ENCODE measurements at regions not wholly inside any gene's neighbourhood (a gene's known extent, or its start where the extent isn't known, plus 50 kb on each side); places are given as distances from the start of the nearest gene placed in this dataset.

DNA sequence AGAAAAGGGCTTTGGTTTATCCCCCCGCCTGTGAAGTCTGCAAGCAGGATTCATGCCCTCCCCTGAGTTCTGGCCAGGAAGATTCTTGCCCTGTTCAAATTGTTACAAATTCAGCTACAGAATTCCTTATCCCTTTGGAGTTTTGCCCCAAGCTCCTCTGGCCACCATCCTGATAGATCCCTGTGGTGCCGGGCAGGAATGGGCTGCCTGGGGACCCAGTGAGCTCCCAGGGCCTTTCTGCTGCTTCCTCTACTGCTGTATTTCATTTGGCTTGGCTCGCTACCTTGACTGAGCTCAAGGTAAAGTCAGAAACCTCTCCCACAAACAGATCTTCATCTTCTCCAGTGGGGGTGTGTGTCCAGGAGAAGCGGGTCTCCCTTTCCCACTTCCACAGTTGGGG is 194.6 kb upstream of the NBEA start:
- no peaks in the 10 kb centered on the region for H4K20me1 ChIP-seq (ENCODE audit: control insufficient read depth, insufficient read depth, low read length, poor library complexity, severe bottlenecking)
- ATAC-seq (ENCODE audit: low read depth), result no peak
- Mint-ChIP-seq H3K27ac (no peak overlapping the region), H3K27me3 (peaks cover 12% of the 10 kb centered on the region), H3K9me3 (ENCODE audit: insufficient read depth) (no peaks in the 10 kb centered on the region), H3K4me3 (no peak overlapping the region), H3K4me1 (no peaks in the 10 kb centered on the region)
- H3K4me2 ChIP-seq (replicated peaks; ENCODE audit: low read depth, low read length, poor library complexity, severe bottlenecking), result no peak overlapping the region
- peaks cover 0 to 5% (median 0%) of the 10 kb centered on the region in 3 donors for H3K9me3 ChIP-seq (ENCODE audit: control extremely low read depth in 1 of 3, control insufficient read depth in 2 of 3, insufficient read depth in 1 of 3, low read length in 2 of 3)
- TF ChIP-seq EZH2 (IDR thresholded peaks at IDR 0.05; ENCODE audit: borderline replicate concordance, insufficient read depth, low read depth, low read length, poor library complexity, severe bottlenecking), result no peak
- TF ChIP-seq, protein P1, sequence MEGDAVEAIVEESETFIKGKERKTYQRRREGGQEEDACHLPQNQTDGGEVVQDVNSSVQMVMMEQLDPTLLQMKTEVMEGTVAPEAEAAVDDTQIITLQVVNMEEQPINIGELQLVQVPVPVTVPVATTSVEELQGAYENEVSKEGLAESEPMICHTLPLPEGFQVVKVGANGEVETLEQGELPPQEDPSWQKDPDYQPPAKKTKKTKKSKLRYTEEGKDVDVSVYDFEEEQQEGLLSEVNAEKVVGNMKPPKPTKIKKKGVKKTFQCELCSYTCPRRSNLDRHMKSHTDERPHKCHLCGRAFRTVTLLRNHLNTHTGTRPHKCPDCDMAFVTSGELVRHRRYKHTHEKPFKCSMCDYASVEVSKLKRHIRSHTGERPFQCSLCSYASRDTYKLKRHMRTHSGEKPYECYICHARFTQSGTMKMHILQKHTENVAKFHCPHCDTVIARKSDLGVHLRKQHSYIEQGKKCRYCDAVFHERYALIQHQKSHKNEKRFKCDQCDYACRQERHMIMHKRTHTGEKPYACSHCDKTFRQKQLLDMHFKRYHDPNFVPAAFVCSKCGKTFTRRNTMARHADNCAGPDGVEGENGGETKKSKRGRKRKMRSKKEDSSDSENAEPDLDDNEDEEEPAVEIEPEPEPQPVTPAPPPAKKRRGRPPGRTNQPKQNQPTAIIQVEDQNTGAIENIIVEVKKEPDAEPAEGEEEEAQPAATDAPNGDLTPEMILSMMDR (IDR thresholded peaks at IDR 0.05), result no peak
- H3K4me1 ChIP-seq (ENCODE audit: control insufficient read depth in 2 of 2, insufficient read depth in 2 of 2, low read length in 2 of 2), result no peaks in the 10 kb centered on the region
- H2AFZ ChIP-seq (ENCODE audit: insufficient read depth, low read depth, low read length, poor library complexity, severe bottlenecking), result no peak overlapping the region
- no peaks in the 10 kb centered on the region for H3K36me3 ChIP-seq (replicated peaks in 1 of 2; ENCODE audit: control extremely low read depth in 1 of 2, control insufficient read depth in 1 of 2, extremely low read depth in 1 of 2, insufficient read depth in 2 of 2, low read length in 1 of 2)
- H3K4me3 ChIP-seq (ENCODE audit: control extremely low read depth in 1 of 5, extremely low read depth in 1 of 5, insufficient read depth in 1 of 5, low read depth in 2 of 5, low read length in 4 of 5), result no peak overlapping the region
- H3K79me2 ChIP-seq (ENCODE audit: control insufficient read depth, insufficient read depth, low read length), result no peaks in the 10 kb centered on the region
- H3K9ac ChIP-seq (ENCODE audit: low read length), result no peak overlapping the region
- intact Hi-C loops (cut with micrococcal nuclease), result no loop called here
- WGBS (ENCODE audit: insufficient coverage), result 97% methylated on average over 2 of the region's 4 CpGs
- CTCF ChIA-PET, result no interaction called here
- no peak overlapping the region for H3K27ac ChIP-seq (ENCODE audit: low read length in 2 of 2)
- H3K27me3 ChIP-seq (replicated peaks in 1 of 4; ENCODE audit: control extremely low read depth in 1 of 4, control insufficient read depth in 3 of 4, insufficient read depth in 4 of 4, low read length in 3 of 4), result peaks cover 0 to 4% (median 0%) of the 10 kb centered on the region in 4 experiments
- no peak for DNase-seq
- POLR2A ChIA-PET, result no interaction called here

DNA sequence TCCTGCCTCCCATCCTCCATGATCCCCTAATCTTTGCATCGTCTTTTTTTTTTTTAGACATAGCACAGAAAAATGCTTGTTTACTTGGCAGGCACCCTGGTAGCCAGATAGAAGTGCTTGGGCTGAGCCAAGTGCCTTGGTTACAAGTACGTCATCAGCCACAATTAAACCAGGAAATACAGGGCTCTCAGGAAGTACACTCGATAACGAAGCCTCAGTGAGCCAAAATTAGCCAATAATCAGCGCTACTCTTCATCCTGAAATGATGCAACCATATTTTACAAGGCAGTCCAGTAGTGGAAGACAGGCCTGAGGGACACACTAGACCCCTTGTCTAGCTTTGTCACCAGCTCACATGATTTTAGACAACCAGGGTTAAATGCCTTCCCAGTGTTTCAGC is 194.0 kb upstream of the NBEA start:
- peaks cover 12% of the 10 kb centered on the region for H3K27me3 Mint-ChIP-seq
- POLR2A ChIA-PET, result no interaction called here
- H3K4me1 Mint-ChIP-seq, result no peaks in the 10 kb centered on the region
- DNase-seq, result no peak
- H3K4me3 ChIP-seq (ENCODE audit: control extremely low read depth in 1 of 5, extremely low read depth in 1 of 5, insufficient read depth in 1 of 5, low read depth in 2 of 5, low read length in 4 of 5), result no peak overlapping the region
- CTCF ChIA-PET, result no interaction called here
- H3K27ac Mint-ChIP-seq, result no peak overlapping the region
- no peaks in the 10 kb centered on the region for H3K79me2 ChIP-seq (ENCODE audit: control insufficient read depth, insufficient read depth, low read length)
- H3K4me1 ChIP-seq (ENCODE audit: control insufficient read depth in 2 of 2, insufficient read depth in 2 of 2, low read length in 2 of 2), result no peaks in the 10 kb centered on the region
- H2AFZ ChIP-seq (ENCODE audit: insufficient read depth, low read depth, low read length, poor library complexity, severe bottlenecking), result no peak overlapping the region
- peaks cover 0 to 4% (median 0%) of the 10 kb centered on the region in 4 experiments for H3K27me3 ChIP-seq (replicated peaks in 1 of 4; ENCODE audit: control extremely low read depth in 1 of 4, control insufficient read depth in 3 of 4, insufficient read depth in 4 of 4, low read length in 3 of 4)
- no peak overlapping the region for H3K27ac ChIP-seq (ENCODE audit: low read length in 2 of 2)
- H3K36me3 ChIP-seq (replicated peaks in 1 of 2; ENCODE audit: control extremely low read depth in 1 of 2, control insufficient read depth in 1 of 2, extremely low read depth in 1 of 2, insufficient read depth in 2 of 2, low read length in 1 of 2), result no peaks in the 10 kb centered on the region
- intact Hi-C loops (cut with micrococcal nuclease), result no loop called here
- ATAC-seq (ENCODE audit: low read depth), result no peak
- peaks cover 0 to 5% (median 0%) of the 10 kb centered on the region in 3 donors for H3K9me3 ChIP-seq (ENCODE audit: control extremely low read depth in 1 of 3, control insufficient read depth in 2 of 3, insufficient read depth in 1 of 3, low read length in 2 of 3)
- WGBS (ENCODE audit: insufficient coverage), result 67% methylated on average over 5 of the region's 5 CpGs
- no peak overlapping the region for H3K9ac ChIP-seq (ENCODE audit: low read length)
- TF ChIP-seq, protein P1 (IDR thresholded peaks at IDR 0.05), result no peak
- TF ChIP-seq EZH2 (IDR thresholded peaks at IDR 0.05; ENCODE audit: borderline replicate concordance, insufficient read depth, low read depth, low read length, poor library complexity, severe bottlenecking), result no peak
- H4K20me1 ChIP-seq (ENCODE audit: control insufficient read depth, insufficient read depth, low read length, poor library complexity, severe bottlenecking), result no peaks in the 10 kb centered on the region
- H3K9me3 Mint-ChIP-seq (ENCODE audit: insufficient read depth), result no peaks in the 10 kb centered on the region
- no peak overlapping the region for H3K4me2 ChIP-seq (replicated peaks; ENCODE audit: low read depth, low read length, poor library complexity, severe bottlenecking)
- no peak overlapping the region for H3K4me3 Mint-ChIP-seq
